MM.1S (cell line): ENCODE measurements at regions not wholly inside any gene's neighbourhood (a gene's known extent, or its start where the extent isn't known, plus 50 kb on each side); places are given as distances from the start of the nearest gene placed in this dataset.
"Not testable (repeated sequence)": the region's sequence is repeated elsewhere in the genome, so short reads cannot be mapped to it uniquely, and the experiment has no call there.

ENCODE experiments used
- DNase-seq: peaks from one replicate; pipeline ENCODE4 v3.0.0-alpha.2; 2015
- H2AFZ ChIP-seq: fragments of 300-600 bp; sonication (generic); 2 replicates; pipeline ENCODE4 v1.6.0; 2016; ENCODE audit warnings: antibody characterized with exemption, low read length
- H3F3A ChIP-seq: fragments of 300-600 bp; sonication (generic); 2 replicates; pipeline ENCODE4 v1.6.1; 2016; ENCODE audit warnings: mild to moderate bottlenecking, antibody characterized with exemption, low read length, moderate library complexity, mixed read lengths; ENCODE audit not compliant: insufficient read depth
- H3K27ac ChIP-seq: fragments of 300-600 bp; sonication (generic); 2 replicates; pipeline ENCODE4 v1.5.1; 2016; ENCODE audit warnings: mild to moderate bottlenecking, low read length
- H3K27me3 ChIP-seq: fragments of 300-600 bp; sonication (generic); replicated peaks from 2 replicates; pipeline ENCODE4 v1.6.0; 2016; ENCODE audit warnings: low read length; ENCODE audit not compliant: insufficient read depth
- H3K36me3 ChIP-seq: fragments of 300-600 bp; sonication (generic); replicated peaks from 2 replicates; pipeline ENCODE4 v1.6.1; 2016; ENCODE audit warnings: mild to moderate bottlenecking, low read length, mixed read lengths; ENCODE audit not compliant: insufficient read depth
- H3K4me1 ChIP-seq: fragments of 300-600 bp; sonication (generic); 2 replicates; pipeline ENCODE4 v1.6.1; 2016; ENCODE audit warnings: low read length, mixed read lengths
- H3K4me2 ChIP-seq: fragments of 300-600 bp; sonication (generic); 2 replicates; pipeline ENCODE4 v1.6.0; 2016; ENCODE audit warnings: low read depth, low read length
- H3K4me3 ChIP-seq: fragments of 300-600 bp; sonication (generic); 2 replicates; pipeline ENCODE4 v1.5.1; 2016; ENCODE audit warnings: low read length, mixed read lengths
- H3K79me2 ChIP-seq: fragments of 300-600 bp; sonication (generic); 2 replicates; pipeline ENCODE4 v1.6.1; 2016; ENCODE audit warnings: mixed run types, low read length, mixed read lengths
- H3K9ac ChIP-seq: fragments of 300-600 bp; sonication (generic); 2 replicates; pipeline ENCODE4 v1.6.1; 2016; ENCODE audit warnings: low read length, mixed read lengths
- H3K9me2 ChIP-seq: fragments of 300-600 bp; sonication (generic); replicated peaks from 2 replicates; pipeline ENCODE4 v1.6.1; 2016; ENCODE audit warnings: mild to moderate bottlenecking, low read length, mixed read lengths; ENCODE audit not compliant: insufficient read depth
- H3K9me3 ChIP-seq: fragments of 300-600 bp; sonication (generic); replicated peaks from 2 replicates; pipeline ENCODE4 v1.6.1; 2016; ENCODE audit warnings: mild to moderate bottlenecking, low read length, mixed read lengths; ENCODE audit not compliant: insufficient read depth
- H4K20me1 ChIP-seq: fragments of 300-600 bp; sonication (generic); 2 replicates; pipeline ENCODE4 v1.6.1; 2016; ENCODE audit warnings: mild to moderate bottlenecking, low read length, moderate library complexity, mixed read lengths; ENCODE audit not compliant: insufficient read depth
- EZH2 ChIP-seq: fragments of 300-600 bp; sonication (generic); optimal IDR thresholded peaks from 2 replicates; pipeline ENCODE3; 2017; ENCODE audit warnings: low read depth, mild to moderate bottlenecking, antibody characterized with exemption, low read length, mixed read lengths
- EZH2phosphoT487 ChIP-seq: fragments of 300-600 bp; sonication (generic); IDR thresholded peaks from 2 replicates; pipeline ENCODE4 v1.6.1; 2018; ENCODE audit warnings: antibody characterized with exemption, low read length
- TF ChIP-seq, protein P1 (sequence below): fragments of 300-600 bp; sonication (generic); IDR thresholded peaks from 2 replicates; pipeline ENCODE4 v1.5.1; 2016; ENCODE audit warnings: antibody characterized with exemption, low read length, mixed read lengths

DNA sequence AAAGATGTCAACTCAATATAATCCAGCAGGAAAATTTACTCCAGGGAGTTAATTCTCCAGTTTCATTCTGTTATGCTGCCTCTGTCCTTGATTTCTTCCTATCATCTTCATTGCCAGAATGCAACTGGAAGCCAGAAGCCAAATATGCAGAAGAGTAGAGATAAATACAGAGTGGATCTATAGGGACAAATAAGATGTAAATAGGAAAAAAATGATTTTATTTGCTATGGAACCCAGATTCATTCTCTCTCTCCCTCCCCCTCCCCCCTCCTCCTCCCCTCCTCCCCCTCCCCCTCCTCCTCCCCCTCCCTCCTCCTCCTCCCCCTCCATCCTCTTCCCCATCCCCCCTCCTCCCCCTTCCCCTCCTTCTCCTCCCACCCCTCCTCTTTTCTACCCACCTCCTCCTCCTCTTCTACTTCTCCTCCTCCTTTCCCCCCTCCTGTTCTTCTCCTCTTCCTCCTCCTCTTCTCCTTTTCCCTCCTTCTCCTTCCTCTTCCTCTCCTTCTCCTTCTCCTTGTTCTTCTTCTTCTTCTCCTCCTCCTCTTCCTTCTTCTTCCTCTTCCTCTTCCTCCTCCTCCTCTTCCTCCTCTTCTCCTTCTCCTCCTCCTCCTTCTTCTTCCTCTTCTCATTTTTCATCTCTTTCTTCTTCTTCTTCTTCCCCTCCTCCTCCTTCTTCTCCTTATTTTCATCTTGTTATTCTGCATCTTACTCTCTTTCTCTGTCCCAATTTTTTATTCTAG is 306.4 kb downstream of the NUF2 start:
- Histone ChIP-seq H3F3A (no peaks in the 10 kb centered on the region), H3K4me2 (no peak overlapping the region), H3K4me3 (no peak overlapping the region), H3K79me2 (no peaks in the 10 kb centered on the region), H3K9ac (no peak overlapping the region), H3K9me3 (no peaks in the 10 kb centered on the region), H4K20me1 (no peaks in the 10 kb centered on the region), H3K9me2 (no peaks in the 10 kb centered on the region), H3K27me3 (no peaks in the 10 kb centered on the region), H2AFZ (no peak overlapping the region), H3K4me1 (no peaks in the 10 kb centered on the region), H3K27ac (no peak overlapping the region), H3K36me3 (no peaks in the 10 kb centered on the region)
- TF ChIP-seq, protein P1, sequence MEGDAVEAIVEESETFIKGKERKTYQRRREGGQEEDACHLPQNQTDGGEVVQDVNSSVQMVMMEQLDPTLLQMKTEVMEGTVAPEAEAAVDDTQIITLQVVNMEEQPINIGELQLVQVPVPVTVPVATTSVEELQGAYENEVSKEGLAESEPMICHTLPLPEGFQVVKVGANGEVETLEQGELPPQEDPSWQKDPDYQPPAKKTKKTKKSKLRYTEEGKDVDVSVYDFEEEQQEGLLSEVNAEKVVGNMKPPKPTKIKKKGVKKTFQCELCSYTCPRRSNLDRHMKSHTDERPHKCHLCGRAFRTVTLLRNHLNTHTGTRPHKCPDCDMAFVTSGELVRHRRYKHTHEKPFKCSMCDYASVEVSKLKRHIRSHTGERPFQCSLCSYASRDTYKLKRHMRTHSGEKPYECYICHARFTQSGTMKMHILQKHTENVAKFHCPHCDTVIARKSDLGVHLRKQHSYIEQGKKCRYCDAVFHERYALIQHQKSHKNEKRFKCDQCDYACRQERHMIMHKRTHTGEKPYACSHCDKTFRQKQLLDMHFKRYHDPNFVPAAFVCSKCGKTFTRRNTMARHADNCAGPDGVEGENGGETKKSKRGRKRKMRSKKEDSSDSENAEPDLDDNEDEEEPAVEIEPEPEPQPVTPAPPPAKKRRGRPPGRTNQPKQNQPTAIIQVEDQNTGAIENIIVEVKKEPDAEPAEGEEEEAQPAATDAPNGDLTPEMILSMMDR: no peak
- no peak for TF ChIP-seq EZH2phosphoT487
- TF ChIP-seq EZH2: no peak
- DNase-seq: no peak

- Histone ChIP-seq H4K20me1 (no peaks in the 10 kb centered on the region), H3K9ac (no peak overlapping the region), H3K27ac (no peak overlapping the region), H3K4me3 (no peak overlapping the region), H3K4me2 (no peak overlapping the region), H2AFZ (no peak overlapping the region), H3K9me2 (no peaks in the 10 kb centered on the region), H3K36me3 (no peaks in the 10 kb centered on the region), H3K9me3 (no peaks in the 10 kb centered on the region), H3K4me1 (no peaks in the 10 kb centered on the region), H3K27me3 (no peaks in the 10 kb centered on the region), H3K79me2 (no peaks in the 10 kb centered on the region), H3F3A (no peaks in the 10 kb centered on the region)
- DNase-seq: no peak
- TF ChIP-seq EZH2phosphoT487 (no peak), EZH2 (no peak)
- TF ChIP-seq, protein P1: no peak
Observed at GRCh38 chr1:163632269-163632668, 310.5 kb downstream of the NUF2 start.

DNA sequence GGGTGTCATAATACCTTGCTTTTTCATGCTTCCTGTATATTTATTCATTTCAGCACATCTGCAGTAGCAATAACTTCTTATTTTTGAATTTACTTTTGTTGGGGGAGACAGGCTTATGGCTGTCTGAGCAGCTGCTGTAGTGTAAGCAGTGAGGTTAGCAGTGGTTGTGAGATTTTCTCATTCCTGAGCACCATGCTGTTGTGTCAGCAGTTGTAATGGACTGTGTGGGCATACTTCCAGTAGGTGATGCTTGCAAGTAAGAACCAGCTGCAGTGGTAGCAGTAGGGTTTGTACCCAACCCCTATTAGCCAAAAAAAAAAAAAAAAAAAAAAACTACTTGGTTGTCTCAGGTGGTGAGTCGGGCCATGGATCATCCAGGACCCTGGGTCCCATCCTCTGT is 311.6 kb downstream of the NUF2 start:
- Histone ChIP-seq H3K9ac (no peak overlapping the region), H3K79me2 (no peaks in the 10 kb centered on the region), H3K27ac (no peak overlapping the region), H3F3A (no peaks in the 10 kb centered on the region), H3K9me2 (no peaks in the 10 kb centered on the region), H4K20me1 (no peaks in the 10 kb centered on the region), H3K4me2 (no peak overlapping the region), H3K4me3 (no peak overlapping the region), H2AFZ (no peak overlapping the region), H3K9me3 (no peaks in the 10 kb centered on the region), H3K27me3 (no peaks in the 10 kb centered on the region), H3K36me3 (no peaks in the 10 kb centered on the region), H3K4me1 (no peaks in the 10 kb centered on the region)
- TF ChIP-seq EZH2phosphoT487 (no peak), EZH2 (no peak)
- TF ChIP-seq, protein P1: no peak
- no peak for DNase-seq

GRCh38 chr1:163645676-163646075 is 323.9 kb downstream of the NUF2 start:
- not testable (repeated sequence) for H2AFZ ChIP-seq, H3K9ac ChIP-seq, H3K9me3 ChIP-seq

More at GRCh38 chr1:163645676-163646075, 323.9 kb downstream of the NUF2 start:
- DNase-seq, H3K36me3 ChIP-seq, H3K79me2 ChIP-seq, H3K27ac ChIP-seq, H3K4me3 ChIP-seq, H4K20me1 ChIP-seq, H3K4me2 ChIP-seq, H3K27me3 ChIP-seq, H3K9me2 ChIP-seq, H3K4me1 ChIP-seq, H3F3A ChIP-seq: not testable (repeated sequence)
